Gastrocnemius medialis (tissue), 4 donors: ENCODE measurements at regions not wholly inside any gene's neighbourhood (a gene's known extent, or its start where the extent isn't known, plus 50 kb on each side); places are given as distances from the start of the nearest gene placed in this dataset.

Experiments
- ATAC-seq, 2 donors: fragments of 150-250 bp; one replicate each; pipeline ENCODE4 v1.9.1; 2016
- DNase-seq, 2 donors: peaks; one replicate each; pipeline ENCODE4 v3.0.0-alpha.2; 2019
- H3K27ac ChIP-seq, 4 donors: fragments of 200-600 bp; sonication (generic); 1 replicate in 1 of 4; 2 replicates in 3 of 4; pipeline ENCODE4 v1.5.1; 2016 to 2018; ENCODE audit warnings: mild to moderate bottlenecking in 2 of 4, moderate library complexity in 1 of 4
- H3K27me3 ChIP-seq, 3 donors: fragments of 200-600 bp; sonication (generic) in 2 of 3; 1 replicate in 1 of 3; 2 replicates in 2 of 3; pipeline versions ENCODE4 v1.5.1 to v1.6.0; 2016 to 2019; ENCODE audit warnings: mild to moderate bottlenecking in 1 of 3, moderate library complexity in 1 of 3
- H3K36me3 ChIP-seq, 2 donors: fragments of 200-600 bp; sonication (generic) in 1 of 2; one replicate each; pipeline ENCODE4 v1.5.1; 2017 to 2018
- H3K4me1 ChIP-seq, 2 donors: fragments of 200-600 bp; sonication (generic) in 1 of 2; one replicate each; pipeline ENCODE4 v1.5.1; 2016 to 2017; ENCODE audit warnings: mild to moderate bottlenecking in 2 of 2
- H3K4me3 ChIP-seq, 4 donors: fragments of 200-600 bp; sonication (generic) in 3 of 4; 1 replicate in 1 of 4; 2 replicates in 3 of 4; pipeline ENCODE4 v1.5.1; 2016 to 2019; ENCODE audit warnings: mild to moderate bottlenecking in 2 of 4
- H3K9me3 ChIP-seq, 3 donors: fragments of 200-600 bp; sonication (generic) in 2 of 3; 1 replicate in 1 of 3; 2 replicates in 2 of 3; pipeline ENCODE4 v1.5.1; 2016 to 2019
- CTCF ChIP-seq, 5 experiments: fragments of 450-650 bp in 3 of 5; fragments of 200-600 bp in 2 of 5; sonication (generic) in 2 of 5; IDR thresholded peaks in 4 of 5; conservative IDR thresholded peaks in 1 of 5; 1 replicate in 4 of 5; 2 replicates in 1 of 5; pipeline ENCODE4 v1.5.1; 2016 to 2019; ENCODE audit warnings: antibody characterized with exemption in 5 of 5, mild to moderate bottlenecking in 3 of 5, moderate library complexity in 3 of 5
- POLR2A ChIP-seq, 2 donors: fragments of 450-650 bp; IDR thresholded peaks; one replicate each; pipeline ENCODE4 v1.6.1; 2017; ENCODE audit warnings: antibody characterized with exemption in 2 of 2, mild to moderate bottlenecking in 2 of 2, moderate library complexity in 2 of 2
- in situ Hi-C, 4 donors: fragments of 200-750 bp; cut with MboI; loops; one replicate each; pipeline versions ENCODE4 v1.15.0 to v1.8.0; 2017; ENCODE audit warnings: low sequenced_read_pairs in 4 of 4
- intact Hi-C: fragments of 100-400 bp; cut with DNase I; formaldehyde crosslinking; loops from one replicate; pipeline ENCODE4 v1.15.1; 2023; ENCODE audit warnings: low total_unique reads

DNA sequence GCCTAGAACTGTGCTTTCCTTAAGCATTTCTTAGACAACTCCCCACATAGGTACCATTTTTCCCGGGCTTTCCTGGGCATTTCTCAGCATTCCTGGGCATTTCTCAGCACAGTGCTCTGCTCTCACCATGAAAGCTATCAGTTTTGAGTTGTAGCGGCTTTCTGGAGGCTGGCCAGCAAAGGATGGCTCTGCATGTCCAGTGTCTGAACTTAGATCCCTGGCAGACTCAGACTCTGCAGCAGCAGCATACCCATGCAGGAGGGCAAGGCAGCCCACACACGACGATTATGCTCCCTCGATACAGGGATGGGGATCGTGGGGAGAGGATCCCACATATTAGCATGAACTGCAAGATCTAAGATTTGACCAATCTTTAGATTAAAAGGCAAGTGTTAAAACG, 248.9 kb upstream of the MKI67 start:
- H3K27ac ChIP-seq, result no peak overlapping the region
- H3K27me3 ChIP-seq, result no peaks in the 10 kb centered on the region
- in situ Hi-C loops (no loop called here), intact Hi-C loops (no loop called here)
- no peaks in the 10 kb centered on the region for H3K36me3 ChIP-seq
- no peak overlapping the region for H3K4me3 ChIP-seq
- DNase-seq, result no peak
- peaks cover 19 to 22% of the 10 kb centered on the region in 2 donors for H3K4me1 ChIP-seq
- no peaks in the 10 kb centered on the region for H3K9me3 ChIP-seq
- no peak for ATAC-seq
- no peak for TF ChIP-seq CTCF (IDR thresholded peaks at IDR 0.05 in 4 of 5, conservative IDR thresholded peaks at IDR 0.05 in 1 of 5)
- TF ChIP-seq POLR2A (IDR thresholded peaks at IDR 0.05), result no peak

- Histone ChIP-seq H3K27me3 (no peaks in the 10 kb centered on the region), H3K4me3 (no peak overlapping the region), H3K4me1 (peaks cover 19 to 22% of the 10 kb centered on the region in 2 donors), H3K36me3 (no peaks in the 10 kb centered on the region), H3K27ac (peak overlapping the region; percentile 6 to 66 (median 51)), H3K9me3 (no peaks in the 10 kb centered on the region)
- in situ Hi-C loops (no loop called here), intact Hi-C loops (no loop called here)
- peak in 1 of 2 donors; percentile 45 for ATAC-seq
- no peak for DNase-seq
- TF ChIP-seq POLR2A (IDR thresholded peaks at IDR 0.05), result no peak
- TF ChIP-seq CTCF (IDR thresholded peaks at IDR 0.05 in 4 of 5, conservative IDR thresholded peaks at IDR 0.05 in 1 of 5), result no peak
These were observed 251.3 kb upstream of the MKI67 start for GRCh38 chr10:128377364-128377987.

GRCh38 chr10:128377988-128378387, 251.8 kb upstream of the MKI67 start:
- Histone ChIP-seq H3K4me3 (no peak overlapping the region), H3K27ac (peak overlapping the region; percentile 6 to 66 (median 51)), H3K36me3 (no peaks in the 10 kb centered on the region), H3K4me1 (peaks cover 19 to 22% of the 10 kb centered on the region in 2 donors), H3K27me3 (no peaks in the 10 kb centered on the region), H3K9me3 (no peaks in the 10 kb centered on the region)
- DNase-seq, result peak in 1 of 2 donors; percentile 22
- peak; percentile 66 to 88 for ATAC-seq
- intact Hi-C loops, result no loop called here
- TF ChIP-seq POLR2A (IDR thresholded peaks at IDR 0.05) (no peak), CTCF (IDR thresholded peaks at IDR 0.05 in 4 of 5, conservative IDR thresholded peaks at IDR 0.05 in 1 of 5) (no peak)
- in situ Hi-C loops, result no loop called here

- DNase-seq, result no peak
- intact Hi-C loops, result no loop called here
- no peak for ATAC-seq
- H3K27me3 ChIP-seq, result no peaks in the 10 kb centered on the region
- H3K9me3 ChIP-seq, result no peaks in the 10 kb centered on the region
- no peak overlapping the region for H3K4me3 ChIP-seq
- no peaks in the 10 kb centered on the region for H3K36me3 ChIP-seq
- in situ Hi-C loops, result no loop called here
- no peak overlapping the region for H3K27ac ChIP-seq
- TF ChIP-seq POLR2A (IDR thresholded peaks at IDR 0.05) (no peak), CTCF (IDR thresholded peaks at IDR 0.05 in 4 of 5, conservative IDR thresholded peaks at IDR 0.05 in 1 of 5) (no peak)
- peaks cover 17 to 19% of the 10 kb centered on the region in 2 donors for H3K4me1 ChIP-seq
These were observed 254.7 kb upstream of the MKI67 start for GRCh38 chr10:128380946-128381345.

GRCh38 chr10:128382225-128382624, 256.0 kb upstream of the MKI67 start:
- Histone ChIP-seq H3K4me3 (no peak overlapping the region), H3K9me3 (no peaks in the 10 kb centered on the region), H3K36me3 (no peaks in the 10 kb centered on the region), H3K27ac (no peak overlapping the region), H3K4me1 (peaks cover 13 to 21% of the 10 kb centered on the region in 2 donors), H3K27me3 (no peaks in the 10 kb centered on the region)
- TF ChIP-seq CTCF (IDR thresholded peaks at IDR 0.05 in 4 of 5, conservative IDR thresholded peaks at IDR 0.05 in 1 of 5) (no peak), POLR2A (IDR thresholded peaks at IDR 0.05) (no peak)
- intact Hi-C loops (no loop called here), in situ Hi-C loops (no loop called here)
- DNase-seq, result no peak
- ATAC-seq, result no peak
